GM23248 (cell line): ENCODE measurements at regions not wholly inside any gene's neighbourhood (a gene's known extent, or its start where the extent isn't known, plus 50 kb on each side); places are given as distances from the start of the nearest gene placed in this dataset.

Experiments used
- EZH2 ChIP-seq: fragments of 200-600 bp; sonication (generic); IDR thresholded peaks from 2 replicates; pipeline ENCODE4 v1.6.1; 2018; ENCODE audit warnings: antibody characterized with exemption, mild to moderate bottlenecking; ENCODE audit not compliant: insufficient read depth, poor library complexity, severe bottlenecking
- EZH2phosphoT487 ChIP-seq: fragments of 200-600 bp; sonication (generic); IDR thresholded peaks from 2 replicates; pipeline ENCODE4 v1.6.1; 2018; ENCODE audit warnings: antibody characterized with exemption, moderate library complexity, mild to moderate bottlenecking, low read depth; ENCODE audit not compliant: insufficient read depth

GRCh38 chr2:603869-604268 lies 73.3 kb downstream of the TMEM18 start:
- TF ChIP-seq EZH2 (no peak), EZH2phosphoT487 (no peak)
